DMS153 treated with DMSO at 0.1 percent for 48 hours (cell line): ENCODE measurements at regions not wholly inside any gene's neighbourhood (a gene's known extent, or its start where the extent isn't known, plus 50 kb on each side); places are given as distances from the start of the nearest gene placed in this dataset.

Experiments used
- DNase-seq: peaks from one replicate; lab custom pipeline; 2025; ENCODE audit not compliant: unreplicated experiment; lab: John Stamatoyannopoulos, UW

- peak; percentile 69 for DNase-seq
Observed at GRCh38 chr17:71402661-71403141, 718.1 kb upstream of the SOX9 start.

DNA sequence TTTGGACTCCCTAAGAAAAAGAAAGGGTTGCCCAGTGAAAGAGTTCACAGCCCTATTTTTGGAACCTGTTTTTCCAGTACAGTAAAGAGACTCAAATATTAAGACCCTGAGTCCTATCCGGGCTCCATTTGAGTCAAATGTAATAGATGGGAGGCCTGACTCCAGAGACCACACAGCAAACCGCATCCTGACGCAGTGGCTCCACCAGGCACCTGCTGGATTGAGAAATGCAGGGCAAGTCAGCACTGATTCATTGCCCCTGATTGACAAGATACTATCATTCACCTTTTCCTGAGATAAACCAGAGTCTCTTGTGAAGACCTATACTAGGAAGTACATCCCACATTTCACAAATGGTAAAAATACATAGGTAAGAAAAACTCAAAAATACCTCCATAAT lies 715.7 kb upstream of the SOX9 start:
- DNase-seq = no peak

DNA sequence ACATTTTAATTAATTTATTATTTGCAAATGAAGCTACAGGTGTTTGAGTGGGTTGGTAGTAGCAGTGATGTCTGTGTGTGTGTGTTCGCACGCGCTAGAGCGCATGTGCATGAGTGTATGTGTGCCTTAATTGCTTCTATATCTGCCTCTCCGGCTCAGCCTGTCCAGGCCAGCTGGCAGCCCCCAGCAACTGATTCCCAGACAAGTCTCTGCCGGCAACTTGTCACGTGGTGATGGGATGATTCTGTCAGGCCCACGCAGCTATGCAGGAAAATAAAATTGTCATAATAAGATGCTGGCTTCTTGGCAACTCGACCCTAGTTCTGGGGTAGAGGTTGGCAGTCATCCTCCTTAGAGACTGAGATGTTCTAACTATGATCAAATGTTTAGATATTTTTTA lies 712.8 kb upstream of the SOX9 start:
- DNase-seq = no peak

- DNase-seq = no peak
Observed at GRCh38 chr17:71409137-71409536, 711.7 kb upstream of the SOX9 start.

DNA sequence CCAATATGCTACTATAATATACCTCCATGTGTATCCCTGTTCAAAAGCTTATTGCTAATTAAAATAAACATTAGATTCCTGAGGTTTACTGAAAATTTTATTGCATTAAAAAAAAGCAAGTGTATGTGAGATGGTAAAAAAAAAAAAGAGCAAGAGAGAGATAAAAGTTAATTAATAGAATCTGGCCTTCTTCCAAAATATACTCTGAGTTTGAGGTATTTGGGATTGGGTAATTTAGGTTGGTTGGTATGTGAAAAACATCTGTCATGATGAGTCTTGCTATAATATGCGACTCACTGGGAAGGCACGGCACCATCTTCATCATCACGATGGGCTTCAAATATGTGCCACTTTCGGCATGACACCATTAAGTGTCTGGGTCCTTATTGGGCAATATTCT lies 711.1 kb upstream of the SOX9 start:
- no peak for DNase-seq

DNA sequence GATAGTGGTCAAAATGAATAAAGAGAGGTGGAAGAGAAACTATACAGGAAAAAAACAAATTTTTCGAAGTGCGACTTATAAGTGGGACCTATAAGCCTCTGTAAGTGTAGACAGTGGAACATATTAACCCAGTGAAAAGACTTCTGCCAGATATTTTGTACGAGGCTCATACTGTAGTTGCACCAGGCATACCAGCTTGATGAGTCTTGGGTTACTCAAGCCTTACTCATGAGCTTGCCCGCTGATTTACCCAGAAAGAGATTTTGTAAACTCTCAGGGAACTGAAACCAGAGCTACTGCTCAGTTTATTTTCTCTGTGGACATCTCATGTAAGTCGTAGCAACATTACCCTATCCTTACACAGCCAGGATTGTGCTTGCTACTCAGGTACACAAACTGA lies 708.0 kb upstream of the SOX9 start:
- DNase-seq = no peak

DNA sequence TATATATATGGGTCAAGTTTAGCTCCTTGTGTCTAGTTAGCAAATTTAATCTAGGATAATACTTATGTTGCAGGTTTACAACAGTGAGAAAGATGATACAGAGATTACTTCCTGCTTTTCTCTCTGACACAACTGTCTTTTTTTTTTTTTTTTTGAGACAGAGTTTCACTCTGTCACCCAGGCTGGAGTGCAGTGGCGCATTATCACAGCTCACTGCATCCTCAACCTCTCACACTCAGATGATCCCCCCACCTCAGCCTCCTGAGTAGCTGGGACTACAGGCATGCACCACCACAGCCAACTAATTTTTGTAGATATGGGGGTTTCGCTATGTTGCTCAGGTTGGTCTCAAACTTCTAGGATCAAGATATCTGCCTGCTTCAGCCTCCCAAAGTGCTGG lies 706.9 kb upstream of the SOX9 start:
- no peak for DNase-seq

- no peak for DNase-seq
Observed at GRCh38 chr17:71417142-71417541, 703.7 kb upstream of the SOX9 start.

- no peak for DNase-seq
Observed at GRCh38 chr17:71422968-71423367, 697.9 kb upstream of the SOX9 start.

GRCh38 chr17:71423871-71424546 lies 696.8 kb upstream of the SOX9 start:
- peak; percentile 99 for DNase-seq

DNA sequence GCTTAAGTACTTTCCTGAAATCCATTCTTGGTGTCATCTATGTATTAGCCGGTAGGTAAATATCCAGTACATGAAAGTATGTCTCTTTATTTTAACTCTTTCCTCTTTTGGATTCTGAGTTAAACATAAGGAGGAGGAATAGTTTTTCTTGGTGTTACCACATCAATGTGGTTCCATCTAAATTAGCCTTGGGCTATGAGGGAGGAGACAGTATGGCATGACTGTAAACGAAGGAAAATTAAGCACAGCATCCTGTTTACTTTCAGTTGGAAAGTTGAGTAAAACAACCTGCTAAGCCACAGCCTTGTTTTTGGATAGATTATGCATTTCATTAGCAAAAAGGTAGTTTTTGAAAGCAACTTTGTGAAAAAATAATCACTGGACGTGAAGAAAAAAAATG lies 693.0 kb upstream of the SOX9 start:
- DNase-seq = no peak

- DNase-seq = no peak
Observed at GRCh38 chr17:71428897-71429296, 691.9 kb upstream of the SOX9 start.

- DNase-seq = no peak
Observed at GRCh38 chr17:71430281-71430680, 690.5 kb upstream of the SOX9 start.

- DNase-seq = no peak
Observed at GRCh38 chr17:71431146-71431545, 689.7 kb upstream of the SOX9 start.

- DNase-seq = no peak
Observed at GRCh38 chr17:71432378-71433315, 688.2 kb upstream of the SOX9 start.

- DNase-seq = no peak
Observed at GRCh38 chr17:71434716-71435115, 686.1 kb upstream of the SOX9 start.

DNA sequence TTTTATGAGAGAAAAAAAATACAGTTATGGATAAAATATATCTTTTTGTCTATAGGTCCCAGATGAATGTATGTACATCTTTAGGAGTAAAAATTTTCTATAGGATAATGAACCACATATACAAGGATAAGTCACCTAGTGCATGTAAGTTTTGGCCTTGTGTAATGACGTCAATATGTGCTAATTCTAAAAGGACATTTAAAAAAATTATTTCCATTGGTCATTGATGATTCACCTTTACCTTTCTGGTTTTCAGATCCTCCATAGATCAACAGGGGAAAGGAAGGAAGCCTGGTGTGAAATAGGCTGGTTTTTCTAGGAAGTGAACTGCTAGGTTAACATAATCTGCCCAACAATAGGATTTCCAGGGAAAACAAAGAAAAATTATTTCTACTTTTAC lies 684.3 kb upstream of the SOX9 start:
- DNase-seq = no peak

- DNase-seq = no peak
Observed at GRCh38 chr17:71437166-71437565, 683.7 kb upstream of the SOX9 start.

DNA sequence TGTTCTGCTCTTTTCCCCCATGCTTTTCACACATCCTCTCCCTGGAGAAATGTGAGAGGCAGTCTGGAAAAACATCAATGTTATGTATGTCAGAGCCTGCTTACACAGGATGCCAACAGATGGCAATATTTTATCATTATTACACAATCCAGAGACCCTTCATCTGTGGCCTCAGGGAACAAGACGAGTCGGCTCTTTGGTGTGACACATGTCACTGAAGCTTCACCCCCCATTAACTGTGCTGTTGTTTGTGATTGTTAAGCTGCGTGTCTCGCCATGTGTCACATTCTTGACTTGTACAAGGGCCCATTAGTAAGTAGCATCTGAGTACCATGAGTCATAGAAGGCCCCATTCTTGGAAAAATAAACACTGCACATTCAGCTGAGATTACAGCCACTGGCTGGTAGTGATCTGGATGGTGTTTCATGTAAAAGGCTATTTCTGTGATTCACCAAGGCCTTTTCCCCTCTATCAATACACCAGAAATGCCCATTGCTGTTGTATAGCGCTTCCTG lies 682.1 kb upstream of the SOX9 start:
- DNase-seq = peak; percentile 89

GRCh38 chr17:71440513-71440912 lies 680.3 kb upstream of the SOX9 start:
- DNase-seq = no peak

DNA sequence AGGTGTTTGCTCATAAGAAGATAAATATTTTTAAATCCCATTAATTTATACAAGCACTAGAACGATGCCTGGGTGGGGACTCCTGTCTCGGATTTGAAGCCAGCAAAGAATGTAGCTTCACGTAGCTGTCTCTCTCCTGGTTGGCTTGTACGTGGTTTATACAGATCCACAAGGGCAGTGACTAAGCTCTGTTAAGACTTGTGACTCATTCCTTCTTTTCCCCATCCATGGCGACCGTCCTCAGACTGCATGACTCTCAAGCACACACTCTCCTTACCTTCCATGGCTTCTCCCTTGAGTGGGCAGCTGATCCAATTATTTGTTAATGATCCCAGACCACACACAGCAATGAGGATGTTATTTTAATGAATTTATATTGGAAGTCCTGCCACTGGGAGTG lies 679.7 kb upstream of the SOX9 start:
- DNase-seq = no peak

DNA sequence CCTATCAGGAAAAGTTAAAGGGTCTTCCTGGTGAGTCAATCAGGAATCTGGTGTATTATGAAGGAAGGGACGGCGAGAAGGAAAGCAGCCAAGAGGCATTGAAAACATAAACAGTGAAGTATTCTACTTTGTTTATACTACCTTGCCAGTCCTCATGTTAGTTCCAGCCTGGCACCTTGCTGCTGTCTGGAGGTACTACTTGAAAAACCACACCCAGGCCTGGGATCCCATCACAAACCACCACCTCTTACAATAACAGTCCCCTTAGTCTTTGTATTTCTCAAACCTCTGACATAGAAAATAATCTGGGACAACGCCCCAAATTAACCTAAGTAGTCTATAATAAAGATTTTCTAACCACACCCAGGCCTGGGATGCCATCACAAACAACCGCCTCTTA lies 676.7 kb upstream of the SOX9 start:
- no peak for DNase-seq
